H9 (cell line): ENCODE measurements at regions not wholly inside any gene's neighbourhood (a gene's known extent, or its start where the extent isn't known, plus 50 kb on each side); places are given as distances from the start of the nearest gene placed in this dataset.

ENCODE experiments used
- DNase-seq: peaks from one replicate; pipeline ENCODE4 v3.0.0-alpha.2; 2017
- H2AFZ ChIP-seq: one replicate; pipeline ENCODE4 v1.6.1; 2013; ENCODE audit warnings: mild to moderate bottlenecking, low read length, control low read depth, moderate library complexity
- H2AK5ac ChIP-seq: 2 replicates; pipeline ENCODE4 v1.6.1; 2013; ENCODE audit warnings: low read length, control low read depth, mixed read lengths; ENCODE audit not compliant: insufficient read length
- H2BK120ac ChIP-seq: one replicate; pipeline ENCODE4 v1.6.1; 2013; ENCODE audit warnings: low read depth, mild to moderate bottlenecking, low read length, control low read depth, inconsistent platforms; ENCODE audit not compliant: poor library complexity, severe bottlenecking
- H2BK12ac ChIP-seq: 2 replicates; pipeline ENCODE4 v1.6.1; 2013; ENCODE audit warnings: low read length, control low read depth, mixed read lengths, low read depth; ENCODE audit not compliant: insufficient read length
- H2BK15ac ChIP-seq: 2 replicates; pipeline ENCODE4 v1.6.1; 2013; ENCODE audit warnings: low read depth, low read length, control low read depth
- H2BK20ac ChIP-seq: one replicate; pipeline ENCODE4 v1.6.1; 2013; ENCODE audit warnings: low read depth, mild to moderate bottlenecking, low read length, control low read depth, inconsistent platforms; ENCODE audit not compliant: poor library complexity, severe bottlenecking
- H2BK5ac ChIP-seq: 2 replicates; pipeline ENCODE4 v1.6.1; 2013; ENCODE audit warnings: low read length, control low read depth, mixed read lengths; ENCODE audit not compliant: insufficient read length
- H3K14ac ChIP-seq: 2 replicates; pipeline ENCODE4 v1.6.1; 2013; ENCODE audit warnings: low read length, control low read depth; ENCODE audit not compliant: insufficient read depth
- H3K18ac ChIP-seq: 2 replicates; pipeline ENCODE4 v1.6.1; 2013; ENCODE audit warnings: low read depth, mild to moderate bottlenecking, mixed read lengths, low read length, control low read depth; ENCODE audit not compliant: insufficient read length
- H3K23ac ChIP-seq: 2 replicates; pipeline ENCODE4 v1.6.1; 2013; ENCODE audit warnings: low read length, control low read depth, mixed read lengths, low read depth; ENCODE audit not compliant: insufficient read length
- H3K23me2 ChIP-seq: 2 replicates; pipeline ENCODE4 v1.6.1; 2013; ENCODE audit warnings: low read depth, mild to moderate bottlenecking, mixed read lengths, low read length, control low read depth; ENCODE audit not compliant: insufficient read length, poor library complexity, severe bottlenecking
- H3K27ac ChIP-seq: 2 replicates; pipeline ENCODE4 v1.5.1; 2013; ENCODE audit warnings: low read length, control low read depth, mixed read lengths, low read depth; ENCODE audit not compliant: insufficient read length
- H3K27me3 ChIP-seq: 2 replicates; pipeline ENCODE4 v1.6.1; 2013; ENCODE audit warnings: low read length, control low read depth, inconsistent platforms; ENCODE audit not compliant: insufficient read depth
- H3K4ac ChIP-seq: 2 replicates; pipeline ENCODE4 v1.6.1; 2013; ENCODE audit warnings: low read depth, mild to moderate bottlenecking, control low read depth, inconsistent platforms, low read length, moderate library complexity
- H3K4me1 ChIP-seq: 2 replicates; pipeline ENCODE4 v1.6.1; 2013; ENCODE audit warnings: low read length, control low read depth, inconsistent platforms; ENCODE audit not compliant: insufficient read depth
- H3K4me2 ChIP-seq: 2 replicates; pipeline ENCODE4 v1.6.1; 2013; ENCODE audit warnings: low read length, control low read depth, mixed read lengths; ENCODE audit not compliant: insufficient read length, insufficient read depth
- H3K56ac ChIP-seq: 2 replicates; pipeline ENCODE4 v1.6.1; 2013; ENCODE audit warnings: low read depth, mild to moderate bottlenecking, mixed read lengths, low read length, control low read depth; ENCODE audit not compliant: insufficient read length
- H3K79me1 ChIP-seq: 2 replicates; pipeline ENCODE4 v1.6.1; 2013; ENCODE audit warnings: low read depth, mild to moderate bottlenecking, moderate library complexity, low read length, control low read depth, inconsistent platforms; ENCODE audit not compliant: insufficient read depth, poor library complexity, severe bottlenecking
- H3K79me2 ChIP-seq: 2 replicates; pipeline ENCODE4 v1.6.1; 2013; ENCODE audit warnings: low read length, control low read depth, inconsistent platforms; ENCODE audit not compliant: insufficient read depth
- H3K9ac ChIP-seq: 2 replicates; pipeline ENCODE4 v1.6.1; 2013; ENCODE audit warnings: low read length, control low read depth, mixed read lengths; ENCODE audit not compliant: insufficient read length; ENCODE audit errors: extremely low read depth
- H3K9me3 ChIP-seq: one replicate; pipeline ENCODE4 v1.6.1; 2013; ENCODE audit warnings: low read depth, low read length, inconsistent platforms; ENCODE audit not compliant: control insufficient read depth
- H3T11ph ChIP-seq: one replicate; pipeline ENCODE4 v1.6.1; 2013; ENCODE audit warnings: mild to moderate bottlenecking, low read length, control low read depth, inconsistent platforms
- H4K20me1 ChIP-seq: one replicate; pipeline ENCODE4 v1.6.1; 2013; ENCODE audit not compliant: control insufficient read depth, insufficient read length, insufficient read depth
- H4K5ac ChIP-seq: 2 replicates; pipeline ENCODE4 v1.6.1; 2013; ENCODE audit warnings: low read depth, mild to moderate bottlenecking, mixed read lengths, low read length, control low read depth; ENCODE audit not compliant: insufficient read length
- H4K8ac ChIP-seq: replicated peaks from 2 replicates; pipeline ENCODE4 v1.6.1; 2013; ENCODE audit warnings: low read length, control low read depth, mixed read lengths, low read depth; ENCODE audit not compliant: insufficient read length
- H4K91ac ChIP-seq: 2 replicates; pipeline ENCODE4 v1.6.1; 2013; ENCODE audit warnings: low read depth, mild to moderate bottlenecking, moderate library complexity, mixed read lengths, low read length, control low read depth; ENCODE audit not compliant: insufficient read length
- H3K27ac Mint-ChIP-seq, 3 experiments: 2 replicates in 2 of 3; 3 replicates in 1 of 3; pipeline ENCODE4 v1.8.0; 2020 to 2021; ENCODE audit warnings: mixed read lengths in 3 of 3, mild to moderate bottlenecking in 1 of 3, moderate library complexity in 1 of 3
- H3K27me3 Mint-ChIP-seq: 2 replicates; pipeline ENCODE4 v1.8.0; 2021; ENCODE audit warnings: low read depth, mild to moderate bottlenecking, moderate library complexity, mixed read lengths
- H3K36me3 Mint-ChIP-seq, 3 experiments: 2 replicates in 2 of 3; 3 replicates in 1 of 3; pipeline ENCODE4 v1.8.0; 2020 to 2021; ENCODE audit warnings: low read depth in 3 of 3, mixed read lengths in 3 of 3; ENCODE audit not compliant: insufficient read depth in 1 of 3
- H3K4me1 Mint-ChIP-seq, 2 experiments: 2 replicates each; pipeline ENCODE4 v1.8.0; 2020; ENCODE audit warnings: mixed read lengths in 2 of 2
- H3K4me3 Mint-ChIP-seq, 2 experiments: 2 replicates in 1 of 2; 3 replicates in 1 of 2; pipeline ENCODE4 v1.8.0; 2020 to 2021; ENCODE audit warnings: mild to moderate bottlenecking in 2 of 2, mixed read lengths in 2 of 2, moderate library complexity in 1 of 2
- H3K9me3 Mint-ChIP-seq, 2 experiments: 2 replicates in 1 of 2; 3 replicates in 1 of 2; pipeline ENCODE4 v1.8.0; 2020; ENCODE audit warnings: mild to moderate bottlenecking in 2 of 2, mixed read lengths in 2 of 2, moderate library complexity in 1 of 2
- CTCF ChIP-seq: fragments of 200-600 bp; sonication (generic); conservative IDR thresholded peaks from 3 replicates; pipeline ENCODE4 v1.8.0; 2021; ENCODE audit warnings: antibody characterized with exemption, mild to moderate bottlenecking
- WGBS: extraction: QIAGEN DNeasy Blood & Tissue Kit; methylation state at CpG from one replicate; pipeline ENCODE4 v1.1.7; 2013; ENCODE audit warnings: missing lambda C conversion rate, low lambda C conversion rate, mixed read lengths; ENCODE audit not compliant: insufficient read length; ENCODE audit errors: extremely low coverage; 5-methylcytosine and 5-hydroxymethylcytosine counted together

DNA sequence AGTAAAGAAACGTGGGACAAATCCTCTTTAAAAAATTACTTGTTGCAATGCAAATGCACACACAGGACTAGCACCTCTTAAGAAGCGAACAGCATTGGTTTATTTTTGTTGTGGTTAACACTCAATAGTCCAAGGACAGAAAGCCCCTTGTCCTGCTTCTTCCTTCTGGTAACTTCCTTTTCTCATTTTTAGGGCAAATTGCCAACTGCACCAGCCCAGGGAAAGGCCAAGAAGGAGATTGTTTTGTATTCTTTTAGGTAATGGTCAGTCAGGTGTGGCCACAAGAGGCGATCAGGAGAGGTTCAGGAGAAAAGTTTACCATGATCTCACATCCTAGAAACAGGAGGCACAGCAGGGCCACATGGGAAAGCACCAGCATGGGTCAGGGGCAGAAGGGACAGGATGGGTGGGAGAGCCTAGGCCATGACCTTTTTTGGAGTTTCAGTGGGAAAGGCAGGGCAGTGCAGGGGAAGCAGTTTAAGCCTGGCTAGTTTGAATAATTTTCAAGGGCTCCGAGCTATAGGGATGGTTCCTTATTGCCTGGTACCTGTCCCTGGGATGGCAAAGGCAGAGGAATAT, 73.0 kb downstream of the CHRNA1 start:
- H3K23me2 ChIP-seq, result no peaks in the 10 kb centered on the region
- no peaks in the 10 kb centered on the region for H3K79me2 ChIP-seq
- no CpG with 5 or more reads among the region's 4 CpGs for WGBS
- H3K4me1 Mint-ChIP-seq, result peaks cover 0 to 7% of the 10 kb centered on the region in 2 experiments; a peak in 1 of 4 replicates
- H3K79me1 ChIP-seq, result no peaks in the 10 kb centered on the region
- no peak overlapping the region for H3K9ac ChIP-seq
- no peak overlapping the region for H3K56ac ChIP-seq
- no peak overlapping the region for H3K14ac ChIP-seq
- no peak overlapping the region for H3K18ac ChIP-seq
- no peak overlapping the region for H3K4me2 ChIP-seq
- H3K4ac ChIP-seq, result no peak overlapping the region
- no peak overlapping the region for H4K91ac ChIP-seq
- DNase-seq, result no peak
- no peak overlapping the region for H2AK5ac ChIP-seq
- no peak overlapping the region for H3K23ac ChIP-seq
- H3K9me3 Mint-ChIP-seq, result peaks cover 2% of the 10 kb centered on the region in 2 experiments; a peak in 3 of 5 replicates
- no peak overlapping the region for H2BK12ac ChIP-seq
- no peak overlapping the region for H2BK120ac ChIP-seq
- H3K27ac Mint-ChIP-seq, result no peak overlapping the region
- no peak overlapping the region for H4K5ac ChIP-seq
- H3K9me3 ChIP-seq, result no peaks in the 10 kb centered on the region
- TF ChIP-seq CTCF, result no peak
- H3K27ac ChIP-seq, result no peak overlapping the region
- no peaks in the 10 kb centered on the region for H3K36me3 Mint-ChIP-seq
- no peaks in the 10 kb centered on the region for H3K27me3 ChIP-seq
- no peak overlapping the region for H4K8ac ChIP-seq
- H2BK20ac ChIP-seq, result no peak overlapping the region
- no peaks in the 10 kb centered on the region for H4K20me1 ChIP-seq
- no peak overlapping the region for H2AFZ ChIP-seq
- H3K4me1 ChIP-seq, result no peaks in the 10 kb centered on the region
- H2BK5ac ChIP-seq, result no peak overlapping the region
- H3K4me3 Mint-ChIP-seq, result no peak overlapping the region
- peaks cover 8% of the 10 kb centered on the region for H3K27me3 Mint-ChIP-seq
- H3T11ph ChIP-seq, result no peak overlapping the region
- no peak overlapping the region for H2BK15ac ChIP-seq
